Frontal cortex (tissue), 3 donors: ENCODE measurements at regions not wholly inside any gene's neighbourhood (a gene's known extent, or its start where the extent isn't known, plus 50 kb on each side); places are given as distances from the start of the nearest gene placed in this dataset.

Experiments
- DNase-seq, 2 donors: peaks; one replicate each; pipeline ENCODE4 v3.0.0; 2012; ENCODE audit warnings: low spot score in 2 of 2
- FAIRE-seq: peaks from 2 replicates; lab custom pipeline; 2012; peaks lifted over from hg19 to GRCh38; lab: Jason Lieb, UNC
- donor health status: control.
- donor health status: control.
- donor health status: control.

DNA sequence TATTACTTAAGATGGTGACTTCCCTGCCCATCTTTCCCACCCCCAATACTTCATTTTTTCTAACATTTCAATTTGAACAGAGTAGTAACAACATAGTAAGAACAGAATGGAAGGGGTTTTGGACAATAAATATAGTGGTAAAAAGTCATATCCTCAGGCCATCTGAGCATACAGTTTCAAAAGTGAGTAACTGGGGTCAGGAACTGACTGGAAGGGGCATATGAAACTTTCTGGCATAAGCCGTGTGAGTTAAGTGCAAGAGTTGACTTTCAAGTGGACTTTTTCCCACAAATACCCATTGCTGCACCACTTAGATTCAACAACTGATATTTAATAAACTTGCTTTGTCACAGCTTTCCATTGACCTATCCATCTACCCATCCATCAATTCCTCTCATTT is 153.5 kb upstream of the IL12A start:
- no peak for DNase-seq

DNA sequence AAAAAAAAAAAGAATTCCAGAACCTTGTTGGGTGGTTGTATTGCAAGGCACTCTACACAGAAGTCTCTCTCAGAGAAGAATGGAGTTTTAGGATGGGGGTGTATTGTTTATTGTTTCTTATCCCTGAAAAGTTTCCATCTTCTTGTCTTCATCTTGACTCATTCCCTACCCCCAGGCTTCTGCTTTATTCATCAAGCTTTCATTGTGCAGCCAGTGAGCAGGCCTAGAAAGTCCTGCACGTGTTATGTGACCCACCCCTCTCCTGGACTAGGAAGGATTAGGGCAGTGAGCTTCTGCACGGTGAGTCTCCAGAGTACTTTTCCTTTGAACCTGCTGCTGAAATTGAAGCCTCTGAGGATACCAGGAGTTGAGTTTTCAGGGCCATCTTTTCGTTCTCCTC is 150.9 kb upstream of the IL12A start:
- FAIRE-seq (no peak), DNase-seq (no peak)

More for the DNA sequence above, 153.5 kb upstream of the IL12A start:
- FAIRE-seq = no peak

DNA sequence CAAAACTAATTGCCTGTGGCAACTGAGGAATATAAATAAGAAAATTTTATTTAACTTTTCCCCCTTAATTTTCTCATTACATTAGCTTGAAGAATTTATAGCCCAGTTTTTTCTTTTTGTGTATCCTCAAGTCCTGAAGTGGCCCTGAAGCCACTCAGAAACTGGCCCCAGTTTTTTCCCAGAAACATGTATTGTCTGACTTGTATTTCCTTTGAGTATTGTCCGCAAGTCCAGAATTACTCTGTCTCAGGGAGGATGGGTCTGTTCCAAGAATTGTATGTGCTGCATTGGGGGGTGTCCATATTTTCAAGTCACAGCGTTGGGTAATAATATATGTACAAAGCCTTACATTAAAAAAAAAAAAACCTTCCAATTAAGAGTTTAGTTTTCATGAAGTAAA is 149.7 kb upstream of the IL12A start:
- DNase-seq = no peak
- no peak for FAIRE-seq

DNA sequence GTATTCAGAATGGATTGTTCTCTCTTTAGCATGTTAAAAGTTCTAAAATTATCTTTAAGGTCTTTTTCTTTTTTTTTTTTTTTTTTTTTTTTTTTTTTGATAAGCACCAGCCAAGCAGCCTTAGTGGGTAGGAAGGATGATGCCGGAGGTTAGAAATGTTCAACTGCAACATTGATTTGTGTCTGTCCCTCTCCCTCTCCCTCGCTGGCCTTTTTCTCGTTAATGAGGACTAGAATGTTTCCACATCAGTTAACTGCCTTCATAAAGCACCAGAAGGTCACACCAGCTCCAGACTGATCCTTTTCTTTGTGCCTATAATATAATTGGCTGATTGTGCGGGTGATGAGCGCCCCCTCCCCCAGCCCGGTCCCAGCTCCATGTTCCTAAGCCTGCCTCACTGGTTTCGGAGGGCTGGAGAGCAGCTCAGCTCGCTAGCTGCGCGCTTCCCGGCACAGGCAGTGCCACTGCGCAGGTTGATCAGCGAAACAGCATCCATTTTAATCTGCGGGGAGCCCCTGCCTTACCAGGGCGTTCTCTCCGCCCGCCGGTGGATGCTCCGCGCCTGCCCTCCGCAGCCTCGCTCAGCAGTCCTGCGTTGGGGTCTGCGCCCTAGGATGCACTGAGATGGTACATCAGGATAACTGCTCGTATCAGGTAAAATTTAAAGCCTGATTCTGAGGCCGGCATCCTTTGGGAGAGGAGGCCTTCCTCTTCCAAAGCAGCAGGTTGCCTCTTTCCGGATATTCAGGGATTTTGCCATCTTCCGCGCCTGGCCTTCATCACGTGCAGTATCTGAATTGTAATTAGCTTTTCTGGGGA is 148.9 kb upstream of the IL12A start, which contains the start of gene SCHIP1:
Gene SCHIP1 (plus strand): TSS at position 301 of the 819 bp plus-strand sequence.
- FAIRE-seq = peak; percentile 39
- DNase-seq = peak; percentile 26 to 39

DNA sequence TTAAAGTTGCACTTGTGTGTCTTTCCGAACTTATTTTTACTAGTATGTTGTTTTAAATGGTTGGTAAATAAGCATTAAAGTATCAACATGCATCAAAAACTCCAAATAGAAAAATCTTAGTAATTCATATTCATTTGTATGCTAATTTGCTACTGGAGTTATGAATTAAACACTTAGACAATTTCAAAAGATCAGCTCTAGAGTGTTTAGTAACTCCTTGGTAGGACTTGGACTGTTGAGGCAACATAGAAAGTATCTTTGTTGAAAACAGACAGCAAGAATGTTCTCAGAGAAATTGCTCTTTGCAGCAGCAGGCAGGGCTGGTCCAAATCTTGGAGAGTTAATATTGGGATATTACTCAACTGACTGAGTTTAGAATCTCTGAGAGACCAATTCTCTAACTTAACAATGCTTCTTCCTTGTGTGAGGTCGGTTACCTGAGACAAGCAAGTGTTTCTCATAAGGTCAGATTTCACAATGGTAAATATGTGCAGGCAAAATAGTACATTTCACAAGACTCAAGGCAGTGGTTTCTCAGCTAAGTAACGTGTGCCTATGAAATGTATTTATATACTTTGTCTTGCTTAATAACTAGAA is 147.8 kb upstream of the IL12A start:
- no peak for DNase-seq
- FAIRE-seq = no peak

DNA sequence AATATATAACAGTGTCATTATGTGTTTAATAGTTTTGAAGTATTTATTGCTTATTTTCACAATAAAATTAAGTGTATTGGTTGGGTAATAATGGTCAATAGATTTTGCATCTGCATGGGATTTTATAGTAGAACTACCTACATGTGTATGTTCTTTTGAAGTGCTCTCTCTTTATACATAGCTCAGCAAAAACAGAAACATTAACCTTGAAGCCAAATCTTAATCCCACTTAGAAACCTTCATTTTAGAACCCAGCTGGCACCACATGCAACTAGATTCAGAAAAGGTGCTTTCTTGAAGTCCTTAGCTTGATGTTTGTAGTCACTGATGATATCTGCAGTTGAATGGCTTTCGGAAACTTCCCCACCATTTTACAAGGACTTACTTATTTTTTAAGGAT is 146.9 kb upstream of the IL12A start:
- DNase-seq (no peak), FAIRE-seq (no peak)

DNA sequence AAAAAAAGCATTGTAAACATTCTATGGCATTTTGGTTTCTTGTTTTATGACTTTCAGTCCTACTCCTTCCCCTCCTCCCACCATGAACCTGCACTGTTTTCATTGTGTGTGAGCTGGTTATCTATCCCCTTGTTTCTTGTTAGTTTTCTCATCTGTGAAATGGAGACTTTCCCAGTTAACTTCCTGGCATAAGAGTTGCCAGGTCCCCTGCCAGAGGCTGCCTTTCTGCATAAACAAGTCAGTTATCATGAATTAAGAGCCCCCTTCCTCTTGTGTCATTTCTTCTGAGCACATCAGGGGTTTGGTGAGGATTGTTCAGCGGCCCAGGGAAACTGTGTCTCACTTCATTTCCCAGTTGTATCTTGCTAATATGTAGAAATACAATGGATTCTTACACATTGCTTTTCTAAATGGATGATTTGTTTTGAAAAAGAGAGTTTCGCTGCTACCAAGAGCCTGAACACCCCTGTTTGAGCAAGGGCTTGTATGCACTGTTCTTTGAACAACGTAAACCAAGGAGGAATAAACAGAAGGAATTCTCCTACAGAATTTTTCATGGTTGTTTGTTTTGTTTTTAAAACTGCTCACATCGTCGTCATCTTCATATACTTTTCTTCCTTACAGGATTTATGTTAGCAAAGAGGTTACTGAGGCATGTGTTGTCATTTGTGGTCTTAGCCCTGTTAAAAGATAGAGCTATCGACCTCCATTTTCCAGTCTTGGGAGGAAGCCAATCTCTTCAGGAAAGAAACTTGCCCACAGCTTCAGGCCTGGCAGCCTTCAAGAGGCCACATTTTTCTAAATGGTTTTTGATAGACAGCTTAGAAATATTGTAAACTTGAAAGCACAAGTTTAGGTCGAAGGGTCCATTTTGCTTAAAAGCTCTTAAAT is 144.6 kb upstream of the IL12A start:
- DNase-seq (no peak), FAIRE-seq (no peak)

DNA sequence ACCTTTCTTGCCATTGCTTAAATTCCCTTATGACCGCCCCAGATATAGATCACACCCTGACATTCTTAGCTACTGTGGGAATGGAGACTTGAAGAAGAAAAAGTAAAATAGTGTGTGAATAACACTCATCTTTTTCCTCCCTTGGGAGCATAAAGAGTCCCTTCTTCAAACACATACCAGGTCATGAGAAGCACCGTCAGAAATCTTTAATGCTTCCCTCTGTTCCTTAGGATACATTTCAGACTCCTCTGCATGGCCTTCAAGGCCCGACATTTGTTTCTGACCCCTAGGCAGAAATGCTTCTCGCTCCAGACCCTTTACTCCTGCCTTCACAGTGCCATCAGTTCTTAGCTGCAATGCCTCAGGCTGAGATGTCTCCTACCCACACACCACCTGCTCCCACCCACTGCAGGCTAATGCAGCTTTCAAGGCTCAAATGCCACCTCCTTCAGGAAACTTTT is 143.8 kb upstream of the IL12A start:
- FAIRE-seq = no peak

DNA sequence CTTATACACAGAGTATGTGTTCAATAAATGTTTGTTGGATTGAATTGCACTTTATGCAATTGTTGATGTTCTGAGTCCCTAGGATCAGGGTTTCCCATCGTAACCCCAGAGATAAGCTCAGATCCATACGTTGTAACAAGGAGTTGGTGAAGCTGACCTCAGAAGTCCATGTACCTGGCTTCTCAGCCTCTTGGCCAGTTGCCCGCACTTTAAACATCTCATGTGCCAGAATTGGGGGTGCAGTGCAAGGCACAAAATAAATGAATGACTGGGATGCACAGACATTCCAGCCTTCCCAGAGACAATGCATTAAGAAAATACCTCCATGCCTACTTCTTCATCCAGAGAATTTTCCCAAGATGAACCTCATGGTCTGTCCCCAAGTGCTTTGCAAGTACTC is 142.9 kb upstream of the IL12A start:
- DNase-seq = no peak
- no peak for FAIRE-seq

More for the DNA sequence above, 143.8 kb upstream of the IL12A start:
- no peak for DNase-seq

DNA sequence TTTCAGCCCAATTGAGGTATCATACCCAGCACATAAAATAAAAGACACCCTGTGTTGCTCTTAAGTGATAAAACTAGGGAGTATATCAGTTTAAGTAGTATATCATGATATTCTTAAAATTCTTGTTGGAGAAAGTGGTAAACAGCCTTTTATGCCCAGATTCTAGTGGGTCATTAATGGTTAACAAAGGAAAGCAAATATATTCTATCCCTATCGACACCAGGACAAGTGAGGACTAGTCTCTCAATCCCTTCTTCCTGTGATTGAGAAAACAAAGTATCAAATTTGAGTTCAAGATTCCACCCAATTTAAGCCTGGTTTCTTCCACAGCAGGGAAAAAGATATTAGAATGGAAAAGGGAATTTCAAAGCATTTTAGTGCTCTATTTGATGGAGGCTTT is 142.4 kb upstream of the IL12A start:
- FAIRE-seq (no peak), DNase-seq (no peak)

DNA sequence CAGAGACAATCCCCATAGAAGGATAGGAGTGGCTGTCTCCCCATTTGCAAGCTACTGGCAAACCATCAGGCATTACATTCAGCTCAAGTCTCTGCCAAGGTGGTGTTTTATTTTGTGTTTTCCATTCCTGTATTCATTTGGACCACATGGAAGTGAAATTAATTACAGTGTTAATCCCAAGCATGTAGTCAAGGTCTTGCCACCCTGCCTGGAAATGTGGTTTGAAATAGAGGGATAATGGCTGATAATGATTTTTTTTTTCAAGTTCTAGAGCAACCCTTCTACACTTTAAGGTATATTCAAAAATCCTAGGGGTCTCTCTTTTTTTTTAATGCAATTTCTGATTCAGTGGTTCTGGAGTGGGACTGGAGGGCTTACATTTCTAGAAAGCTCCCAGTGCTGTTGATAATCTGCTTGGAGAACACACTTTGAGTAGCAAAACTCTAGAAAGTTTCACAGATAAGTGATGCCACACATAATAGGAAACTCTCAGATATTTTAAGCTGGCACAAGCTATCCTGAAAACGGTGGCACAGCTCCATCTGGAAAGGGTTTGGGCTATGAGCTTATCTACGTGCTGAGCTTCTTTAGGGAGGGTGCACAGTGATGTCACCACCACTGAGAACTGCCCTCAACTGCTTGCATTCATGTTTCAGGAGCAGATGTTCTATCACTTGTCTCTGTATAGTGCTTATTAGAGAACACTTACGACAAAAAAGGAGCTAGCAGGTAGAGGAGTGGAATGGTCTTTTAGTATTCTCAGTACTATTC is 140.1 kb upstream of the IL12A start:
- DNase-seq = no peak

DNA sequence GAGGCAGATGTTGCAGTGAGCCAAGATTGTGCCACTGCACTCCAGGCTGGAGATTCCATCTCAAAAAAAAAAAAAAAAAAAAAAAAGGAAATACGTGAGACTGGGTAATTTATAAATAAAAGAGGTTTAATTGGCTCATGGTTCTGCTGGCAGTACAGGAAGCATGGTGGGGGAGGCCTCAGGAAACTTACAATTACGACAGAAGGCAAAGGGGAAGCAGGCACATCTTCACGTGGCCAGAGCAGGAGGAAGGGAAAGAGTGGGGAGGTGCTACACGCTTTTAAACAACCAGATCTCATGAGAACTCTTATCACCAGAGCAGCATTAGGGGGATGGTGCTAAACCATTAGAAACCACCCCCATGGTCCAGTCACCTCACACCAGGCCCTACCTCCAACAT is 138.2 kb upstream of the IL12A start:
- FAIRE-seq (no peak), DNase-seq (no peak)

More for the DNA sequence above, 140.1 kb upstream of the IL12A start:
- FAIRE-seq = no peak

DNA sequence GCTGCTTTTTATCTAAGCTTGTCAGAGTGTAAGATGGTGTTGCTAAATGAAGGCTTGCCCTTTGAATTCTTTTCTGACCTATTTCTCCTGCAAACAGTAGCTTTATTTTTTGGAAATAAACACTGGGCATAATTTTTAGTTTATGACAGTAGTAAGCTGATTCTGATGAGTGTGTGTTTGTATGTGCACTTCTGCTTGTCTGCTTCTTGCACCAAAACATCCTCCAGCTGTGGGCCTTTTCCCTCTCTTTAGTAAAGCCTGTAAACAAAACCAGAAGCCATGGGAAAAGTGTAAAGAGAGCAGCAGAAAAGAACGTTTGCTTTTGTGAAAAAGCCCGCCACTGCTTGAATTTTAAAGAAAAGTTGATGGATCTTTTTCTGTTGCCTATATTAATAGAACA is 136.4 kb upstream of the IL12A start:
- no peak for DNase-seq
- no peak for FAIRE-seq

DNA sequence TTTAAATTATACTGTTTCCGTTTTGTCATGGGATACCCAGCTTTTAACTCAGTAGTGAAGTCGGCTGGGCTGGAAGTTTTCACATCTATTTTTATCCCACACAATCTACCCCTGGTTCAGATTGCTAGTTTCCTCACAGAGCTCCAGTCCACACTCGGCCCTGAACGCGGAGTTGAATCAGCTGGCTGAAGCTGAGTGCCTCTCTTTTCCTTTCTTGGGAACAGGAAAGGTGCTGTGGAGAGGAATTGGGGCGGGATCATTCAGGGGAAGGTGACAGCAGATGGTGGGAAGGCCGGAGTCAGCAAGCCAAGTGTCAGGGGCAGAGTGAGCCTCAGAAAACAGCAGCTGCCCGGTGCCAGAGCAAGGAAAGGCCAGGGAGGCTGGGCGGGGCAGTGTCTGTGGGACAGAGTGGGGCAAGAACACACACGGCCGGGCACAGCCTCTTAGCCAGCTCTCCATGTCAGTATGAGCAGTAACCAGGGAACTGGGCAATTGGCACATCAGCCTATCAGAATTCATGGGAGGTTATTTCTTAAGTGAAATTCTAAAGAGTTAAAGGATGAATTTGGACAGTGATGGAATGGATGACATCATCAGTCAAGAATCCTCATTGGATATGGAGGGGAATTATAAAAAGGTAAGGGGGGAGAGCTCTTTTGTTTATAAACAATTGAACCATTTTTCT is 135.7 kb upstream of the IL12A start:
- FAIRE-seq = no peak
- peak in 1 of 2 donors; percentile 29 for DNase-seq

DNA sequence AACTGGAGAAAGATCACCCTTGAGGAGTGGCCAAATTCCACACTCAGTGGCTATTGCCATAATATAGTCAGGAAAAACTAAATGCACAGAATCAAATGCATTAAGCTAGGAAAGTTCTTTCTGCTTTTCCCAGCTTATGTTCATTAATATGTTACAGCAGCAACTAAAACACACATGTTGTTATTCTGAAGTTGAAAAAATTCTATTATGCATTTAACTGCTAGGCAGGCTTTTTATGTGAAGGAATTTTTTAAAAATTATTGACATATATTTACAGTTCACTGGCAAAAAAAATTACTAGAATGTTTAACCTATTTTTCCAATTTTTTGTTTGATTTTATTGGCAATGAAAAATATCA is 135.2 kb upstream of the IL12A start:
- no peak for DNase-seq
- no peak for FAIRE-seq

DNA sequence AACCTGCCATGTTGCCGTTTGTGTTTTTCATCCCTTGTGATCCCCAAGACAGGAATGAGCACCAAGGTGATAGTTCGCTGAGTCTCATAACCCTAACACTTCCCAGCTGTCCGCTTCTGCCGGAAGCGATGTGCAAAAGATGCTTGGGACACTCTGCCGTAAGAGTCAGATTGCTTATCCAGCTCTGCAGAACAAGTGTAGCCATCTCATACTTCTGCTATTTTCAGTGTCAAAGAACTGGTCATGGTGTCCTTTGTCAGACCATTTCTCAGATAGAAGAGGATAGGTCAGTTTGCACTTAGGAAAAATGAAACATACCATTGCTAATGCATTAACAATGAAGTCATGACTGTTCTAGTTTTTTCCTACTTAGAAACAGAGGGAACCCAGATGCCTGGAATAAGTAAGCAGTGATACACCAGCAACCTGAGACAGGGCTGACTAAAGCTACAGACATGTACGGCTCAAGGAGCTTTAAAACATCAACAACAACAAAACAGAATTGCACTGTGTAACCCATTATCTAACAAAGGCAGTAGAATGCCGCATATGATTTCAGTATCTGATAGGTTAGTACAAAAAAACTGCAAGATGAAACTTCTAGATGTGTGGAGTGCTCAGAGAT is 134.0 kb upstream of the IL12A start:
- FAIRE-seq (no peak), DNase-seq (no peak)

DNA sequence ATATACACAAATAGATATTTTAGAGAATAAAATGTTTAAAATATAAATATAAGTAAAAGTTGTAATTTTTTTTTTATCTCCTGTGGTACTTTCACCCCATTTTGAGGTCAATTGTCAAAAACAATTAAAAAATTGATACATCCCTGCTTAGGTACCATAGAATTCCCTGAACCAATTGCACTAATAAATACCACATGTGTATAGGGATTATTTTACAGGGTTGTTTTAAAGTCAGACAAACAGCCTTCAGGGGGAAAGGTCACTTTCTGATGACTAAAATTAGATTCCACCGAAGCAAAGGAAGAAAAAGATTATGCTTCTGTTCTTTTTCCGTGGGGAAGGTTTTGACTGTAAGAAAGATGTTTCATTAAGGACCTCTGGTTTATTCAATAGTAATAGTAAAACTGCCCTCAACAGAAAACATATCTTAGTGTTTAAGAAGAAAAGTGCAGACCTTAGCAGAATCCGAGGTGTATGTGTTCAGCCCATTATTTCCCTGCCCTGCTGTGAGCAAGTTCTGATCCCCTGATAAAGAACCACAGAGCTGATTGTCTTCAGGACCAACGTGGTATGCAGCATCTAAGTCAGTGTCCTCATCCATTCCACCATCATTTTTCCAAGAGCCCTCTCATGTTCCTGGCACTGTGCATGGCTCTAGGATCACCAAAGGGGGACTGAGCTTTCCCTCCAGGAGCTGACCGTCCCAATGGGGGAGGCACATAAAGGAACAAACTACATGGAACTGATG is 132.9 kb upstream of the IL12A start:
- DNase-seq = no peak
- FAIRE-seq = no peak

DNA sequence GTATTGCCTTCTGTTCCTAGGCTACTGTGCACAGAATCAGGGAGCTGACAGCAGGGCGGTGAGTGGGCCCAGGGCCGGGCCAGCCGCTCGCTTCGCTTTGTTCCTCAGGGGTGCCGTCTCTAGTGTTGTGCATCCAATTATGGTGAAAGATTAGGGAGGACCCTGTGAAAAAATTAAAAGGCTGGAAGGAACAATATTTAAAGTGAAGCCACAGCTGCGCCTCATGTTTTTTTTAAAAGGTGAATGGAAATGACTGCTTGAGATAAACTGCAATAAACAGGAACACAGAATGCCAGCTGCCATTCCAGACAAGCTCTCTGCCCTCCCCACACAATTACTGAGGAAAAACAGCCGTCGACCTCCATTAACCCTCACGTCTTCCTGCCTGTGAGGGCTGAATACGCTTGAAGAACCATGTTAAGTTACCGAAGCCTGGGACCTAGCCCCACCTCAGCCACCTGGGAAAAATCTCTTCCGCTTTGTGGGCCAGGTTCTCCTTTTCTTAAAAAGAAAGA is 132.0 kb upstream of the IL12A start:
- FAIRE-seq = no peak
- no peak for DNase-seq
